SJCRH30 (cell line): ENCODE measurements at regions not wholly inside any gene's neighbourhood (a gene's known extent, or its start where the extent isn't known, plus 50 kb on each side); places are given as distances from the start of the nearest gene placed in this dataset.
"Not testable (repeated sequence)": the region's sequence is repeated elsewhere in the genome, so short reads cannot be mapped to it uniquely, and the experiment has no call there.

Experiments
- DNase-seq, 2 experiments: peaks; one replicate each; pipeline ENCODE4 v3.0.0-alpha.2; 2015 to 2020
- H3K27ac ChIP-seq: fragments of 250-450 bp; sonication (Bioruptor Pico); 2 replicates; pipeline ENCODE4 v1.5.1; 2020; ENCODE audit warnings: mild to moderate bottlenecking, moderate library complexity
- H3K27me3 ChIP-seq: fragments of 250-450 bp; sonication (Bioruptor Pico); 2 replicates; pipeline ENCODE4 v1.5.1; 2020; ENCODE audit warnings: mild to moderate bottlenecking, moderate library complexity
- H3K36me3 ChIP-seq: fragments of 250-450 bp; sonication (Bioruptor Pico); 2 replicates; pipeline ENCODE4 v1.5.1; 2020; ENCODE audit warnings: mild to moderate bottlenecking, moderate library complexity
- H3K4me1 ChIP-seq: fragments of 250-450 bp; sonication (Bioruptor Pico); 2 replicates; pipeline ENCODE4 v1.5.1; 2020; ENCODE audit warnings: mild to moderate bottlenecking, moderate library complexity
- H3K4me3 ChIP-seq: fragments of 250-450 bp; sonication (Bioruptor Pico); 2 replicates; pipeline ENCODE4 v1.5.1; 2020; ENCODE audit warnings: mild to moderate bottlenecking, moderate library complexity
- H3K9me3 ChIP-seq: fragments of 250-450 bp; sonication (Bioruptor Pico); replicated peaks from 2 replicates; pipeline ENCODE4 v1.5.1; 2020; ENCODE audit warnings: mild to moderate bottlenecking, moderate library complexity

- H3K4me3 ChIP-seq, DNase-seq, H3K4me1 ChIP-seq, H3K27ac ChIP-seq, H3K36me3 ChIP-seq, H3K9me3 ChIP-seq, H3K27me3 ChIP-seq: not testable (repeated sequence)
These were observed 194.6 kb downstream of the BCL2L11 start for GRCh38 chr2:111315188-111315917.

GRCh38 chr2:111316221-111316741, 195.6 kb downstream of the BCL2L11 start:
- not testable (repeated sequence) for DNase-seq, H3K36me3 ChIP-seq, H3K27me3 ChIP-seq, H3K4me3 ChIP-seq, H3K9me3 ChIP-seq, H3K4me1 ChIP-seq, H3K27ac ChIP-seq

GRCh38 chr2:111316881-111317549, 196.3 kb downstream of the BCL2L11 start:
- H3K27me3 ChIP-seq, H3K4me1 ChIP-seq, DNase-seq, H3K4me3 ChIP-seq, H3K9me3 ChIP-seq, H3K36me3 ChIP-seq, H3K27ac ChIP-seq: not testable (repeated sequence)

- not testable (repeated sequence) for H3K27me3 ChIP-seq, H3K36me3 ChIP-seq, H3K4me3 ChIP-seq, H3K27ac ChIP-seq, H3K4me1 ChIP-seq, H3K9me3 ChIP-seq, DNase-seq
These were observed 198.8 kb downstream of the BCL2L11 start for GRCh38 chr2:111319552-111319951.

- DNase-seq, H3K27me3 ChIP-seq, H3K36me3 ChIP-seq, H3K4me1 ChIP-seq, H3K9me3 ChIP-seq, H3K4me3 ChIP-seq, H3K27ac ChIP-seq: not testable (repeated sequence)
These were observed 199.6 kb downstream of the BCL2L11 start for GRCh38 chr2:111320264-111320663.

GRCh38 chr2:111320965-111321364, 200.3 kb downstream of the BCL2L11 start:
- H3K36me3 ChIP-seq, H3K4me1 ChIP-seq, H3K9me3 ChIP-seq, H3K27ac ChIP-seq, H3K4me3 ChIP-seq, H3K27me3 ChIP-seq: not testable (repeated sequence)
- peak; percentile 42 to 45 for DNase-seq

GRCh38 chr2:111323384-111323783, 202.7 kb downstream of the BCL2L11 start:
- H3K36me3 ChIP-seq, H3K4me1 ChIP-seq, H3K27me3 ChIP-seq, H3K9me3 ChIP-seq, H3K27ac ChIP-seq, DNase-seq, H3K4me3 ChIP-seq: not testable (repeated sequence)

GRCh38 chr2:111327726-111328125, 207.0 kb downstream of the BCL2L11 start:
- H3K27ac ChIP-seq: not testable (repeated sequence)

GRCh38 chr2:111329309-111329708, 208.6 kb downstream of the BCL2L11 start:
- not testable (repeated sequence) for H3K27me3 ChIP-seq, H3K36me3 ChIP-seq, H3K4me1 ChIP-seq, H3K4me3 ChIP-seq, H3K9me3 ChIP-seq, DNase-seq, H3K27ac ChIP-seq

More at GRCh38 chr2:111327726-111328125, 207.0 kb downstream of the BCL2L11 start:
- not testable (repeated sequence) for DNase-seq, H3K4me3 ChIP-seq, H3K4me1 ChIP-seq, H3K9me3 ChIP-seq, H3K36me3 ChIP-seq, H3K27me3 ChIP-seq

- H3K4me3 ChIP-seq, H3K36me3 ChIP-seq, H3K27me3 ChIP-seq, H3K27ac ChIP-seq, H3K9me3 ChIP-seq, DNase-seq, H3K4me1 ChIP-seq: not testable (repeated sequence)
These were observed 210.5 kb downstream of the BCL2L11 start for GRCh38 chr2:111331099-111331724.

GRCh38 chr2:111335220-111335907, 214.7 kb downstream of the BCL2L11 start:
- H3K27me3 ChIP-seq, H3K4me1 ChIP-seq, H3K36me3 ChIP-seq, H3K9me3 ChIP-seq, DNase-seq, H3K27ac ChIP-seq, H3K4me3 ChIP-seq: not testable (repeated sequence)

GRCh38 chr2:111338474-111338873, 217.8 kb downstream of the BCL2L11 start:
- not testable (repeated sequence) for H3K4me3 ChIP-seq, H3K27ac ChIP-seq, H3K4me1 ChIP-seq, H3K36me3 ChIP-seq, H3K27me3 ChIP-seq, DNase-seq, H3K9me3 ChIP-seq

- not testable (repeated sequence) for H3K9me3 ChIP-seq, H3K27me3 ChIP-seq
These were observed 218.8 kb downstream of the BCL2L11 start for GRCh38 chr2:111339476-111339875.

GRCh38 chr2:111344590-111344989, 223.9 kb downstream of the BCL2L11 start:
- not testable (repeated sequence) for H3K9me3 ChIP-seq, H3K27me3 ChIP-seq, DNase-seq, H3K36me3 ChIP-seq, H3K27ac ChIP-seq, H3K4me1 ChIP-seq, H3K4me3 ChIP-seq

More at GRCh38 chr2:111339476-111339875, 218.8 kb downstream of the BCL2L11 start:
- not testable (repeated sequence) for H3K4me3 ChIP-seq, H3K4me1 ChIP-seq, H3K36me3 ChIP-seq, DNase-seq, H3K27ac ChIP-seq

- not testable (repeated sequence) for H3K4me1 ChIP-seq, H3K27me3 ChIP-seq, H3K4me3 ChIP-seq, DNase-seq, H3K9me3 ChIP-seq, H3K36me3 ChIP-seq, H3K27ac ChIP-seq
These were observed 224.7 kb downstream of the BCL2L11 start for GRCh38 chr2:111345439-111345838.
